EL (cell line): ENCODE measurements at regions not wholly inside any gene's neighbourhood (a gene's known extent, or its start where the extent isn't known, plus 50 kb on each side); places are given as distances from the start of the nearest gene placed in this dataset.

Experiments used
- DNase-seq: peaks from one replicate; pipeline ENCODE4 v3.0.0-alpha.2; 2016

GRCh38 chr18:55119434-55119833 lies 160.2 kb upstream of the CCDC68 start:
- DNase-seq, result no peak

- DNase-seq, result no peak
Measured at GRCh38 chr18:55119016-55119415, 159.8 kb upstream of the CCDC68 start.

DNA sequence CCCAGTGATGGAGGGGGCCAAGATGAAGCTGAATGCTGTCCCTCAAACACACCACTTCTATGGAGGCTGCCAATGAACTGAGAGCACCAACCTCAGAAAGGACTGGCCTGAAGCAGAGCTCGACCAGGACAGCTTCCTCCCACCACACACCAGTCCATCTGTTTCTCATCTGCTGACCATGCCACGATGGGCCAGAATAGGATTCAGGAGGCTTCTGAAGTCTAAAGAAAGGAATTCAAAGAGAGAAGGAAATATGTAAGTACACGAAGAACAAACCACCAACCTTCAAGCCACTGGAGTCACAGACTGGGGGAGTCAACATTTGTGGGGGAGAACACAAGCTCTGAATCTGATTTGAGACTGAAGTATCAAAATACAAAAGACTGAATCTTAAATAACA lies 157.6 kb upstream of the CCDC68 start:
- no peak for DNase-seq

DNA sequence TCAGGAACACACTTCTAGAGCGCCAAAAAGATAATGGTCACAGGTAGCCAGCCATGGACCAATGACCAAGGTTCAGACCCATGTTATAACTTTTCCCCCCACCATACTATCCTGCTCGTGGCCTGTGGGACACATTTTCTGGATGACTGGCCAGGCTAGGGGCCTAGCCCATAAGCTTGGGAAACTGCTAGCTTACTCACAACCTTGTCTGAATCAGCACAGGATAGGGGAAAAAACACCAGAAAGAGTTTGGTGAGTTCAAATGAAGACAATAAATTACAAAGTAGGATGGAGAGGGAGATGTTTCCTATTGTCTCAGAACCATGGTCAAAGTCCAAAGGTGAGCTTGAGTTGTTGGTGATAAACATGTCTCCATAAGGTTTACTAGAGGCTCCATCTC lies 156.3 kb upstream of the CCDC68 start:
- no peak for DNase-seq

GRCh38 chr18:55114876-55115275 lies 155.6 kb upstream of the CCDC68 start:
- DNase-seq, result no peak

DNA sequence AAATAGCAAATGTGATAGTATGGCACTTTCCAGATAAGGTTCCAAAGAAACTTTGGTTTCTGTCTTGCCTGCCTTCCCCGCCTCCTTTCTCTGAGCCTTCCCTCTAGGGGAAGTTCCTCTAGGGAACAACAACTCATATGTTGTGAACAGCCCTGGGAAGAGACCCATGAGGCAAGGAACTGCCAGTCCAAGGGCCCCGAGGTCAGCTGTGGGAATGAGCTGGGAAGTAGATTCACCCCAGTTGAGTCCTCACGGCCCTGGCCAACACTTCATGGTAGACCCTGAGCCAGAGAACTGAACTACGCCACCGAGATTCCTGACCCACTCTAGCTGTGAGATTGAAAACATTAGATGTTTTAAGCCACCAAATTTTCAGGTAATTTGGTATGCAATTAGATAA lies 154.5 kb upstream of the CCDC68 start:
- no peak for DNase-seq

DNA sequence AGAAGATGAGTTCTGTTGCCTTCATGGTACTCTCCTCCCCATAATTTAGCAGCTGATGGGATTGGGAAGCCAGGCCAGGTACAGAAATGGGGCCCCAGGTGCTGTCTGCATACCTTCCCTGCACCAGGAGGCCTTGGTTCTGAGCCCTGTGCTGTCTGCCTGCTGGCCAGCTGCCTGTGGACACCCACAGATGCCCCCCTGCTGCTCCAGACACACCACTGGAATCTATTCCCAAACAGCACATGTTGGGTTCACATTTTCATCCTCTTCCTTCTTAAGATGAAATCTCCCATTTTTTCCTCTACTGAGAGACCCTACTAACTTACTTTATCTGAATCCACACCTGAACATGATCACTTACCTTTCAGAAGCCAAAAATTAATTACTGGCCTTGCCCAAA lies 152.0 kb upstream of the CCDC68 start:
- no peak for DNase-seq

- DNase-seq, result peak; percentile 17
Measured at GRCh38 chr18:55110436-55110835, 151.2 kb upstream of the CCDC68 start.

GRCh38 chr18:55109818-55110414 lies 150.7 kb upstream of the CCDC68 start:
- no peak for DNase-seq

DNA sequence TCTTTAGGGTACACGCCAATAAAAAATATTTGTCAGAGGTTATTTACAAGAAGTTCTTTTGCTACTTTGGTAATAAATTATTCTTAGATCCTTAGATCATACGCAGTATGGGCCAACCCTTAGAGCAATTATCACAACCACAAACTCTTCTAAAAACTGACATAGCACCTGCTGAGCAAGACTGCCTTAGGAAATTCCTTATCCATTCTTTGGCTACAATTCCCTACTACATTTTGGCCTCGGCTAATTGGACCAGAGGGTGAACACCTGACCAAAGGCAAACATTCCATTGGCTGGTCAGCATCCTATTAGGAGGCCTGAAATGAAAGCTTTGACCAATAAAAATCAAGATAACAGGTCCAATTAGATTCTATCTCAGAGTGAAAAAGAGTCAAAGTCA lies 147.6 kb upstream of the CCDC68 start:
- no peak for DNase-seq

DNA sequence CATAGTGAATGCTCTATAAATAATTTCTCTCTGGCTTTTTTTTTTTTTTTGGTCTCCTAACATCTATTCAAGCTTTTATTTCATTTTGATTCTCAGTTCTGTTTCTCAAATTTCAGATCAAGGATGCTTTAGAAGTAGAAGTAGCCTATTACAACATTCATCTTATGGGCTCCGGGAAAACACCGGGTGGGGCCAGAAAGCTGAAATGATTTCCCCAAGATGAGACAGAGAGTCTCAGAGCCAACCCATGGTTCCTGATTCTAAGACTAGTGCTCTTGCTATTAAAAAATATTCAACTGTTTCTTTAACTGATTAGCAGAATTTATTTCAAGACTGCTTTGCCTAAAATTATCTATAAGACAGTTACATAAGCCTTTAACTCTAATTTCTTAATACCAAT lies 147.2 kb upstream of the CCDC68 start:
- no peak for DNase-seq

DNA sequence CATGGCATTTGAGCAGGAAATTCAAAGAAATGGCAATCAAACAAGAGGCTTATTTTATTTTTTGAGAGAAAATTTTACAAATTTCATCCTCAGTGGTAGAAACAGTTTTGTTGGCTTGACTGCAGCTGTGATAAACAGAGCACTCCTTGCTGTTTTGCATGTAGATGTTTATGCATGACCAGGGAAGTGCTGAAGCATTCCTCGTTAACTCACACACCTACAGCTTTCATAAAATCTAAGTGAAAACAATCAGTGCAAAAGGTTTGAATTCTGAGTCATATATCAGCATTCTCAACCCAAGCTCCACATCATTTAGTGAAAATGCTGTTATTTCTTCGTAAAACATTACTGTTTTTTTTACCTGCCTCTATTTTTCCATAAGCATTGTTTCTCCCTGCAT lies 146.6 kb upstream of the CCDC68 start:
- DNase-seq, result no peak

GRCh38 chr18:55102958-55103456 lies 143.7 kb upstream of the CCDC68 start:
- no peak for DNase-seq

- no peak for DNase-seq
Measured at GRCh38 chr18:55102501-55102900, 143.2 kb upstream of the CCDC68 start.

DNA sequence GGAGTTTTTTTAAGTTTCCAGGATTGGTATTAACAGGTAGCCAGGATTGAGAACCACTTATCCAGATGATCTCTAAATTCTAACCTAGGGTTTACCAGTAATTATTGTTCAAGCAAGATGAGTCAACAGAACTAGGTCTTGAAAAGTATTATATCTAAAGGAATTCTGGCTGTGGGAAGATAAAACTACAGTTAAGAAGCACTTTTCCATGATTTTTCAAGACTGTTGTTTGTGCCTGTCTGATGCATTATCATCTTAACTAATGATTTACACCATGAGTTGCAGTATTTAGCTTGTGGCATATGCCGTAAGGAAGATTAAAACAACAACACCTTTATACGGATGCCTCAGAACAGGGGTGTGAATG lies 142.2 kb upstream of the CCDC68 start:
- no peak for DNase-seq

- peak; percentile 75 for DNase-seq
Measured at GRCh38 chr18:55100817-55101457, 141.7 kb upstream of the CCDC68 start.

DNA sequence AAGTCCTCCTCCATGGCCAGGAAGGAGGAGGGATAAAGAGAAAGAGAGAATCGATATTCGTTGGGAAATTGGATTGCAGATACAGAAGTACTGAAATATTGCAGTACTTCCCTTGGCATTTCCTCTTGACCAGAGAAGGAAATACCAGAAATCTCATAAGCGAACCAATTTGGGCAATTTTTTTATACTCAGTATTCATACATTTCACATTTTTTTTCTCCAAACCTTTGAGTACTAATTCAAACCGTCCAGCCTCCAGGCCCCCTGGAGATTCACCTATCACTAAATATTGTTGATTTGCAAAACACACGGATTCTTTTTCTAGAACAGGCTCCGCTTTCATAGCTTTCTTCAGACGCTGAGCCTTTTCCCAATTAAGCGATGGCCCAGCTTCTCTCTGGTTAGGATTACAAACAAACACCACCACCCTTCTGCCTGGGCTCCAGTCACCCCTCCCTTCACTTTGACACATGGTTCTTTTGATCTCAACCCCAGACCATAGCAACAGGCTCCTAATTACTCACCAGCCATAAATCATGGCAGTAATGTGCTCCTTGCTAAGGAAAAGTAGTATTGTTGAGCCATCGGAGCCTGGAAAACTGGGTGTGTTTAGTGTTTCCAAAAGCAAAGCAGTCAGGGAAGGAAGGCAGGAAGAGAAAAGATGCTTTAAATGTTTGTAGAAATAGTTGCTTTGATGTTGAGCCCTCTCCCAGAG lies 138.4 kb upstream of the CCDC68 start:
- peak; percentile 54 for DNase-seq

DNA sequence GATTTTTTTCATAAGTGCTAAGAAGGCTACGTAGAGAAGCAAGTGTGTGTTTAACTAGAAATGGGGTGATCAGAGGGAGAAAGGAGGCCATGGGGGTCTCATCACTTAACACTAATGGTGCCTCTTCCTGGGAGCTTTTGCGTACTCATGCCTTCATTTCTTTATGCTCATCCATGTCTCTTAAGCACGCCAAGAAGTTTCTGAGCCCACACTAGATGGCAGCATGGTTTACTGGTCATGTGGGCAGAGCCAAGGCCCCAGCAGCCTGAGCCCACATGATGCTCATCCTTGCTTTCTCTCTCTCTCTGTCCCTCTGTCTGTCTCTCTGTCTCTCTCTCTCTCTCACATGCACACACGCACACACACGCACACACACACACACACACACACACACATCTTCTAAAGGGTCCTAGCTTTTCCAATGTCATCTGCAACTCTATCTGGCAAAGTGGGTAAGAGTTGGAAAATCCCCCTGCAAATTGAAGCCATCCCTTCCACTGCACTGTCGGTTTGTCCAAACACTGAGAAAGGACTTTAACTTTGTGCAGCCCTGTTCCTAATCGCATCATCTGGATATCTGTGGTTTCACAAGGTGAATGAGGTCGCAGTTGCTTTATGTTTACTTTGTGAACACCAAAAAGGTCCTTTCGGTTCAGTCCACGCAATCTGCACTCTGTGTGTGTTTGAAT lies 137.1 kb upstream of the CCDC68 start:
- DNase-seq, result peak; percentile 81

DNA sequence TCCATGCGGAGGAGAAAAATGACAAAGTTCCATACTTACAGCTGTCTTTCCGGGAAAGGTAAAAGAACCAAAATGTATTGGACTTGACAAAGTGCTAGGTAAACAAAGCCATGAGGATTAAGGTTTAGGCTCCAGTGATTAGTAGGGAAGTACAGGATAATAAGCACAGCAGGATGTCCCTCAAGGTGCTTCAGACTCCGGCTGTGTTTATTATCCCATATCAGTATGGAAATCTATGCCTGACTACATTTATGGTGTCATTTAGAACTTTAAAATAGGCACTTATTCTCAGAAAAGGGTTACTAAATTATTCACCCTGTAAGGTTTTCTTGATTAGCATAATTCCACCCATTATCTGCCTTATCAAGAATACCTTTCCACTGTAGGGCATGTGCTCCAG lies 136.3 kb upstream of the CCDC68 start:
- DNase-seq, result no peak

DNA sequence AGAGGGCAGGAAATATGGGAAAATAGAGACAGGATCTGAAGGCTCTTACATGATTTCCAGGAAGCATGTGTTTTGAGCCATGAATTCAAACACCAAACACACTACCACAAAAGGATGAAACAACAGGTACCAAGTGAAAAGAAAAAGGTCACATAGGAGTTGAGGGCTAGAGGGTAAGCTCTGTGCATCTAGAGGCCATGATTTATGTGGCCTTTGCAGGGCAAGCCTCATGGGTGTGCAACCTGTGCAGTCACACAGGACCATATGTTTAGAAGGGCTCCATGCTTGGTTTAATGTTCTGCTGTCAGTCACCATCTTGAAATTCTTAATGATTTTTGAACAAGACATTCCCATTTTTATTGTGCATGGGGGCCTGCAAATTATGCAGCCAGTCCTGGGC lies 134.5 kb upstream of the CCDC68 start:
- DNase-seq, result no peak

- DNase-seq, result no peak
Measured at GRCh38 chr18:55093295-55093694, 134.0 kb upstream of the CCDC68 start.

- no peak for DNase-seq
Measured at GRCh38 chr18:55092166-55092565, 132.9 kb upstream of the CCDC68 start.

DNA sequence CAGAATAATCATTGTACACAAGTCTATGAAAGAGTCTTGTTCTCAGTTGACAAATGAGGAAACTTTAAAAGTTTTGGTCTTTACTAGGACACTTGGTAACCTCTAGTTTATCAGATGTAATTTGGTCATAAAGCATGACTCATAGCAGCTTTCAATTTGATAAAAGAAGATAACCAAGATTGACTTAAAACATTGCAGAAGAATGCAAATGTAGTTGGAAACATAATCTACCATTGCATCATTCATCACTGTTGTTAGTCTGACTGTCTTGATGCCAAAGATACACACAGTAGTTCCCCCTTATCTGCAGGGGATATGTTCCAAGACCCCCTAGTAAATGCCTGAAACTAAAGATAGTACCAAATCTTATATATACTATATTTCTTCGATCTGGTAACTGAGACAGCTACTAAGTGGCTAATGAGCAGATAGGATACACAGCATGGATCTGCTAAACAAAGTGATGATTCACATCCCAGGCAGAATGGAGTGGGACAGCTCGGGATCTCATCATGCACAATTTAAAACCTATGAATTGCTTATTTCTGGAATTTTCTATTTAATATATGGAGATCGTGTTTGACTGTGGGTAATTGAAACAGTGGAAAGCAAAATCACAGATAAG lies 131.4 kb upstream of the CCDC68 start:
- peak; percentile 15 for DNase-seq
